ENCODE measurements at regions not wholly inside any gene's neighbourhood (a gene's known extent, or its start where the extent isn't known, plus 50 kb on each side); places are given as distances from the start of the nearest gene placed in this dataset.

DNA sequence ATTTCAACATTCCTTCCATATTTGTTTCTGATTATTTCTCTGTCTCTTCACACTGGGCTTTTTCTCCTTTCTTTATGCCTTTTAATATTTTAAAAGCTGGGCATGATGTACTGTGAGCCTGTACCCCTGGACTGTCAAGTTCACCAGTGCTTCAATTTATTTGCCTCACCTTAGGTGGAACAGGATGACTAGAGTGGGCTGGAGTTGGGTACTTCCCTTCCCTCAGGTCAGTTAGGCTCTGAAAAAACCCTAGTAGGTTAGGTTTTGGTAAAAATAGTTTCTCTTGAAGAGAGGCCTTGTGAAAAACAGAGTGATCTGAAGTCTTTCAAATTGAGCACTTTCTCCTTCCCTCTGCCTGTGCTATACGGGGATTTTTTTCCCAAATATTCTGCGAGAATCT is 163.0 kb upstream of the LYPLAL1 start:
- DNase-seq: no peak

- DNase-seq: no peak
These were observed 153.3 kb upstream of the LYPLAL1 start for GRCh38 chr1:219020386-219020785.

- DNase-seq: no peak
These were observed 152.8 kb upstream of the LYPLAL1 start for GRCh38 chr1:219020846-219021245.

DNA sequence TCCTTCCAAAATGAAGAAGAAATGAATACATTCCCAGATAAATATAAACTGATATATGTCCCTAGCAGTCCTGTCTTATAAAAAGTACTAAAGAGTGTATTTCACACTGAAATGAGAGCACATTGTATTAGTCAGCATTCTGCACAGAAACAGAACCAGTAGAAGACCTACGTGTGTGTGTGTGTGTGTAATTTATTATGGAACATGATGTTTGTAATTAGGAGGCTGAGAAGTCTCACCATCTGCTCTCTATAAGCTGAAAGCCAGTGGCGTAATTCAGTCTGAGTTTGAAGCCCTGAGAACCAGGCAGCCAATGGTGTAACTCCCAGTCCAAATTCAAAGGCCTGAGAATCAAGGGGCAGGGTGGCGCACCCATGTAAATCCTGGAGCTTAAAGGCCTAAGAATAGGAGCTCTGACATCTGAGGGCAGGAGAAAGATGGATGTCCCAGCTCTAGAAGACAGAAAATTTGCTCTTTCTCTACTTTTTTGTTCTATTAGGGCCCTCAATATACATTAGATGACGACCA is 146.5 kb upstream of the LYPLAL1 start:
- DNase-seq: no peak

GRCh38 chr1:219031809-219032208 is 141.9 kb upstream of the LYPLAL1 start:
- DNase-seq: no peak

DNA sequence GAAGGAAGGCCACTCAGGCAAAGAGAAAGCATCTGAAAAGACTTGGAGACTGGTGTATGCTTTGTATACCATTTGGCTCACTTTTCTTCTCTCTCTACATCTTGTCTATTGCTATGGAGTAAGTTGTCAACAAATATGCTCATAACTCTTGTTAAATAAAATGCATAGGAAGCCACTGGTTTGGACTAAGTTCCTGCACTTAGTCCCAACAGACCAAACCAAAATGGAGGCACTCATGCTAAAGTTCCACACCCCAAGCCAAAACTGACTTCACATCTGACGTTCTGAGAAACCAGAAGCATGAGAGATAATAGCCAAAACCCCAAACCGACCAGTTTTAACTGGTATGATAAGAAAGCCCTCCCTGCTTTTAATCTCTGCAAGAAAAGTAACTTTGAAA is 135.3 kb upstream of the LYPLAL1 start:
- no peak for DNase-seq

- DNase-seq: no peak
These were observed 134.5 kb upstream of the LYPLAL1 start for GRCh38 chr1:219039017-219039681.

GRCh38 chr1:219039682-219040154 is 134.0 kb upstream of the LYPLAL1 start:
- DNase-seq: no peak

DNA sequence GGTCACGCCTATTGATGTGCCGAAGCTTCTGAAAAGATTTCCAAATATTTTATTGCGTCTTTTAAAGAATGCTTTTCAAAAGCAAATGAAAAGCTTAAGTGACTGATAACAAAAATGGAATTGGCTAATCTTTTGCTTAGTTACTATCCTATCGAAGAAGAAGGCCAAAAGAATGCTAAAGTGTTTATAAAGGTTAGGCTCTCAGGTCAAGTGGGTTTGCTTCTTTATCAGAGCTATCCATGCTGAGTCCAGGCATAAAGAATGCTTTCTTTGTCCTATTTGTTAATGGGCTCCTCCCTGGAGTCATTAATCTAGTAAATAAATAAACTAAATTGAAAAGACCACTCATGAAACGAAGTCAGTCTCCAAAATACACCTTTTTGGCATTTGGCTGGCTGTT is 133.4 kb upstream of the LYPLAL1 start:
- no peak for DNase-seq

DNA sequence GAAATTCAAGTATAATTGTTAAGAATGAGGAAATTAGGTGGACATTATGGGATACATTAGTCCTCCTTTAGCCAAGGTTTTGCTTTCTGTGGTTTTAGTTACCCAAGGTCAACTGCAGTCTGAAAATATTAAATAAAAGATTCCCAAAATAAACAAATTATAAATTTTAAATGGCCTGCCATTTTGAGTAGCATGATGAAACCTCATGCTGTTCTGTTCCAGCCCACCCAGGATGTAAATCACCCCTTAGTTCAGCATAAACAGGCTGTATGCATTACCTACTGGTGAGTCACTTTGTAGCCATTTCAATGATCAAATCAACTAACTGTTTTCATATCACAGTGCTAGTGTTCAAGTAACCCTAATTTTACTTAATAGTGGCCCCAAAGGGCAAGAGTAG is 132.5 kb upstream of the LYPLAL1 start:
- DNase-seq: no peak

DNA sequence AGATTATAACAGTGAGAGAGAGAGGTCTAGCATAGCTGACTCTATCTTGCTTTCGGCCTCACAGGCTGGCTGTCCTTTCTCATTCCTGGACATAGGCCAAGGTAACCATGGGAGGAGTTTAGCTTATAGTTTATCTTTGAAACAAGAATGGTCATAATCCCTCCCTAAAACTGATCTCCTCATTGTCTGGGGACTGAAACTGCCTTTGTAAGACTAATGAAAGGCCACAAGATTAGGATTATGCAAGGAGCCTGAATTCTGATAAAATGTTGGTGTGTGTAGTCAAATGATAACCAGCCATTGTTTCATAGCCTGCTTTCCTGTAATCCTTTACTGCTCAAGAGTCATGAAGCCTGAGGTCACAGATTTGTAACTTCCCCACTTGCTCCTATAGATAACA is 131.9 kb upstream of the LYPLAL1 start:
- no peak for DNase-seq

DNA sequence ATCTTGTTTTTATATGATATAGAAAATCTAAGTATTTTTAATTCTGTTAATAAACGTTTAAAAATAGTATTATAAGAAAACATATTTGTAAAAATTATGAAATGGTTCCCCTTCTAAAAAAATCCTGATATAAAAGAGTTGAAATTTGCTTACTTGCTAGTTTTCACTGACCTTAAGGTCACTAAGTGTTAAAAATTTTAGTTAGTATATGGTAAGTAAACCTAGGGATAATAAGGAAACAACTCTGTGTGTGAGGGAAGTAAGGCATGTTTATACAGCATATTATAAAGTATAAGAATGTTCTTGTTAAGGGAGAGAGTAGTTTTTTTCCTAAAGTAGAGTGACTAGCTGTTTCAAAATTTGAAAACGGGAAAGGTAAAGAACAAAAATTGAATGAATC is 130.9 kb upstream of the LYPLAL1 start:
- DNase-seq: no peak

DNA sequence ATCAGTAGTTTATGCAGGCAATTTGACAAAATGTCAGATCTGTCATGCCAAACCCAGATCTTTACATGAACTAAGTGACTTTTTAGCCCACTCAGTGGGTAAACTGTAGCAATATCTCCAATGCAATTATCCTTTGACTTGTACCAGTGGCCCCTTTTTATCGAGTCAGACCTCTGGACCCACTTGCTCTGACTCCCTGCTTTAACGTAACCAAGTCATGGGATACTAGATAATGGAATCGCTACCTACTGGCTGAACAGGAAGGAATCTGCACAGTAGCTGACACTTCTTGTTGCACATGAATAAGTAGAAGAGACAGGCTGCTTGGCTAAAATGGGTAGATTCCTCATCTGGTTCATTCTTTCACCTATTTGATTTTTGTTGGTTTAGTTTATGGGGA is 128.4 kb upstream of the LYPLAL1 start:
- no peak for DNase-seq

- DNase-seq: peak; percentile 33
These were observed 124.2 kb upstream of the LYPLAL1 start for GRCh38 chr1:219049501-219049900.

GRCh38 chr1:219050086-219050821 is 123.4 kb upstream of the LYPLAL1 start:
- DNase-seq: no peak

- no peak for DNase-seq
These were observed 122.9 kb upstream of the LYPLAL1 start for GRCh38 chr1:219050822-219051125.

DNA sequence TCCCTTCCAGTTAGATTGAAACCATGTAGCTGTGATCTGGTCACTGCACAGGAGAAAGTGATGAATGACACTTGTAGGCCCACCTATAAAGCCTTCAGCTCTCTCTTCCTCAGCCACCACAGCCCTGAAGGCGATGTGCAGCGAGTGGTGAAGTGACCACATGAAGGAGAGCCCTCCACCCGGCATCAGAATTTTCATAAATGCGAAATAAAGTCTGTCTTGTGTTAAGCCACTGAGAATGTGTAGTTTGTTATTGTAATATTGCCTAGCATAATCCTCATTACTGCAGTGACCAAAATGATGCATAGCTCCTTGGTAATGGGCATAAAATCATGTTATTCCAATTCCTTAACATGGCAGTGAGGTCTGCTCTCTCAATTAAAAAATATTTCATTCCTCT is 122.1 kb upstream of the LYPLAL1 start:
- DNase-seq: no peak

- no peak for DNase-seq
These were observed 114.5 kb upstream of the LYPLAL1 start for GRCh38 chr1:219058891-219059820.

DNA sequence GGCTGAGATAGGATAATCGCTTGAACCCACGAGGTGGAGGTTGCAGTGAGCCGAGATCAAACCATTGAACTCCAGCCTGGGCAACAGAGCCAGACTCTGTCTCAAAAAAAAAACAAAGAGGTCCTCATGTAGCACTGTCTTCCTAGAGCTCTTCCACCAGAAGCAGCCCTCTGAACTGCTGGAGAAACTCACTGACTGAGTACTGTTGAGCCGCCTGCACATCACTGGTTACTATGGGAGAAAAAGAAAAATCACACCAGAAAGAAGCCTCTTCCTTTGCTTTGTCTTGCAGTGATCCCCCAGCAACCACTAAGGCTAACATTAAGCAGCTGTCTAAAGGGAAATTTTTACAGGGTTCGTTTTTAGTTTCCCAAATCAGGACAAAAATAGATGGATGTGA is 112.9 kb upstream of the LYPLAL1 start:
- DNase-seq: no peak

GRCh38 chr1:219062161-219062560 is 111.5 kb upstream of the LYPLAL1 start:
- DNase-seq: no peak

DNA sequence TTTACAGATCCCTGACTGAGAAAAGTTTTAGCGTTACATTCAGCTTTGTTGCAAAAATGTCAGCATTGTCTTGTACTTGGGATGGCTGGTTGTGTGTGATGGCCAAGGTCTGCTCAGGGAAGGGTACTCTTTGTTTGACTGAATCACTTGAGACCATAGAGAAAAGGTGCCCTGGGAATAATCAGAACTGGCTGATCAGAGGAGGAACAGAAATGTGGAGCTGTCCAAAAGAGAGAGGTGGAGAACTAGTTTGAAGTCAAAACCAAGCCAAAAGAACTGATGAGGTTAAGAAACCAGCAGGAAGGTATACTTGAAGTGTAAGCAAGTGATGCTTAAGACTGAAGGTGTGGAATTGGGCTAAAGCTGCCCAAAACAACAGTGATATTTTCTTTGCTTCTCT is 107.6 kb upstream of the LYPLAL1 start:
- no peak for DNase-seq

GRCh38 chr1:219066631-219067349 is 106.9 kb upstream of the LYPLAL1 start:
- no peak for DNase-seq

DNA sequence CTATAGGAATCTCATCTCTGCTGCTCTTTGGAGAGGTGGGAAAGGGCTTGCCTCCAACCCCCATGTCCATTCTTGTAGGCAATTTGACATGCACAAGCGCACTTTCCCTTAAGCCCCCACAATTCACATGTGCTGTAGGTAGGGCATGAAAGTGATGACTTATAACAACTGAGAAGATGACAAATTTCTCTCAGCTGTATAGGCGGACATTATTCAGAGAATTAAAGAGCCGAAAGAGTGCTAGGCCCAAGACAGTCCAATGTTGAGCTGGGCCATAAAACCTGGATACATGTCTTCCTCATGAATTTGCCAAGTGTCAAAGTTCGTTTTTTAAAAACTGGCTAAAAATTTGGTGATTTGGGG is 106.3 kb upstream of the LYPLAL1 start:
- no peak for DNase-seq
